Fibroblast of the aortic adventitia (primary cell): ENCODE measurements at regions not wholly inside any gene's neighbourhood (a gene's known extent, or its start where the extent isn't known, plus 50 kb on each side); places are given as distances from the start of the nearest gene placed in this dataset.
A peak's percentile ranks its signal among the peaks of the same experiment; 100 is the strongest.
"Not testable (repeated sequence)": the region's sequence is repeated elsewhere in the genome, so short reads cannot be mapped to it uniquely, and the experiment has no call there.

Experiments
- DNase-seq: peaks from one replicate; pipeline ENCODE4 v3.0.0-alpha.2; 2010; ENCODE audit warnings: low read depth
- H3K4me3 ChIP-seq: 2 replicates; pipeline ENCODE4 v1.5.1; 2011; ENCODE audit warnings: low read depth, mild to moderate bottlenecking, control low read depth, low read length, moderate library complexity
- CTCF ChIP-seq: IDR thresholded peaks from 2 replicates; pipeline ENCODE4 v1.5.1; 2011; ENCODE audit warnings: mild to moderate bottlenecking, low read length, control low read depth, inconsistent platforms; ENCODE audit not compliant: insufficient read depth

- TF ChIP-seq CTCF = no peak
- no peak overlapping the region for H3K4me3 ChIP-seq
- peak; percentile 10 for DNase-seq
Observed at GRCh38 chr7:81857385-81857784, 87.5 kb upstream of the HGF start.

GRCh38 chr7:81854518-81854917 lies 84.7 kb upstream of the HGF start:
- DNase-seq = no peak
- no peak overlapping the region for H3K4me3 ChIP-seq
- TF ChIP-seq CTCF = no peak

GRCh38 chr7:81852701-81853100 lies 82.9 kb upstream of the HGF start:
- H3K4me3 ChIP-seq = no peak overlapping the region
- DNase-seq = no peak
- TF ChIP-seq CTCF = no peak

DNA sequence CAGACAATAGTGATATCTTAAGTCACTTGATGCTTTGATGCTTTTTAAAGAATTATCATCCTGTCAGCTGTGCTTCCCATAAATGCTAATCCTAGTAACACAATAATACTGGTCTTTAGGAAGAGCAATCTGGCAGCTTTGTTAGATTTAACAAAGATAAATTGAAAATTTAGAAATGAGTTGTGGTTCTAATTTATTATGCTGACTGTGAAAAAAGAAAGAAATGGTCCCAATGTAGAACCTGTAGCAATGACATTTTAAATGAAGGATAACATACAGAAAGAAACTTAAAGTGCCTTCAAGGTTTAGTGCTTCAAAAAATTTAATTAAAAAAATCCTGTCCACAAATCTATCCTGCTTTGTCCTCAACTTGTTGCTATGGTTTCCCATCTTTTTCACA lies 81.6 kb upstream of the HGF start:
- no peak for TF ChIP-seq CTCF
- no peak overlapping the region for H3K4me3 ChIP-seq
- no peak for DNase-seq

GRCh38 chr7:81846398-81846797 lies 76.6 kb upstream of the HGF start:
- no peak overlapping the region for H3K4me3 ChIP-seq
- no peak for TF ChIP-seq CTCF
- DNase-seq = peak; percentile 32

DNA sequence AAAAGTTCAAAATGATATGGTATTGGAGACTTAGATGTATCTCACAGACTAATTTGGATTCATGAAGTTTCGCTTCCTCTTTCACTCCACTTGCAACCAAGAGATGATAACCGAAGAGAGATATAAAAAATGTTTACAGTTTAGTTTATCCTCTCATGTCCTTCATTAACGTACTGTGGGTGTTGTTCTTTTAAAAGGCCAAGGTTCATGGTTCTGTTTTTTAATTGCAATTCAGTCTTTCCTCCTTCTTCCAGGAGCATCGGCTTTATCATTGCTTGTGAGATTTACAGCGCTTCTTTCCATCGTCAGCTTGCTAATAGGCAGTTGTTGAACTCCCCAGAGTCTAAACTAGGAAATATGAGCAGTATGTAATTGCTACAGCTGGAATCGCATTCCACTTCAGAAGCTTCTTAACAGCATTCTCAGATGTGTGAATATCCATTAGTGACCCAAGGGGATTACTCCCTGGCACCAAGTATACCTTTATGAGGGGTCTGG lies 75.9 kb upstream of the HGF start:
- peak; percentile 11 for DNase-seq
- H3K4me3 ChIP-seq = no peak overlapping the region
- no peak for TF ChIP-seq CTCF

- H3K4me3 ChIP-seq, DNase-seq: not testable (repeated sequence)
Observed at GRCh38 chr7:81843657-81844056, 73.8 kb upstream of the HGF start.
